ENCODE measurements at regions not wholly inside any gene's neighbourhood (a gene's known extent, or its start where the extent isn't known, plus 50 kb on each side); places are given as distances from the start of the nearest gene placed in this dataset.

GRCh38 chr7:137172105-137172590 lies 171.4 kb downstream of the PTN start:
- DNase-seq (ENCODE audit: low spot score) = no peak
- no peak for ATAC-seq (ENCODE audit: low FRiP score)
- TF ChIP-seq CTCF (IDR thresholded peaks at IDR 0.05) = no peak

- ATAC-seq (ENCODE audit: low FRiP score) (no peak), DNase-seq (ENCODE audit: low spot score) (no peak)
- no peak for TF ChIP-seq CTCF (IDR thresholded peaks at IDR 0.05)
These were observed 174.2 kb downstream of the PTN start for GRCh38 chr7:137169282-137169698.

- no peak for TF ChIP-seq CTCF (IDR thresholded peaks at IDR 0.05)
- ATAC-seq (ENCODE audit: low FRiP score) (no peak), DNase-seq (ENCODE audit: low spot score) (no peak)
These were observed 175.9 kb downstream of the PTN start for GRCh38 chr7:137167609-137168008.

- ATAC-seq (ENCODE audit: low FRiP score) = no peak
- TF ChIP-seq CTCF (IDR thresholded peaks at IDR 0.05) = no peak
- DNase-seq (ENCODE audit: low spot score) = no peak
These were observed 177.2 kb downstream of the PTN start for GRCh38 chr7:137166363-137166762.

GRCh38 chr7:137165786-137166185 lies 177.7 kb downstream of the PTN start:
- no peak for TF ChIP-seq CTCF (IDR thresholded peaks at IDR 0.05)
- ATAC-seq (ENCODE audit: low FRiP score) (no peak), DNase-seq (ENCODE audit: low spot score) (no peak)

GRCh38 chr7:137165241-137165640 lies 178.3 kb downstream of the PTN start:
- ATAC-seq (ENCODE audit: low FRiP score) = no peak
- no peak for TF ChIP-seq CTCF (IDR thresholded peaks at IDR 0.05)
- no peak for DNase-seq (ENCODE audit: low spot score)

GRCh38 chr7:137164251-137164650 lies 179.3 kb downstream of the PTN start:
- no peak for TF ChIP-seq CTCF (IDR thresholded peaks at IDR 0.05)
- no peak for DNase-seq (ENCODE audit: low spot score)
- ATAC-seq (ENCODE audit: low FRiP score) = no peak
